Caco-2 (cell line): ENCODE measurements at regions not wholly inside any gene's neighbourhood (a gene's known extent, or its start where the extent isn't known, plus 50 kb on each side); places are given as distances from the start of the nearest gene placed in this dataset.

Source experiments
- BruUV-seq: library from RNA; stranded (reverse); fragments of 400-500 nt; replicated peaks from 2 replicates; lab custom pipeline; 2021; lab: Mats Ljungman, UMichigan
- CTCF ChIA-PET: fragments of 300-600 bp; sonication (Branson Sonifier 250); formaldehyde crosslinking; loops from one replicate; lab custom pipeline; 2022; ENCODE audit warnings: antibody characterized with exemption; lab: Charles Lee
- POLR2A ChIA-PET: fragments of 300-600 bp; sonication (Branson Sonifier 250); formaldehyde crosslinking; loops from one replicate; lab custom pipeline; 2022; ENCODE audit warnings: antibody characterized with exemption; lab: Charles Lee
- DNase-seq, 2 experiments: peaks; one replicate each; pipeline versions ENCODE4 v3.0.0 to v3.0.0-alpha.2; 2020 to 2022
- H3K27me3 ChIP-seq: replicated peaks from 2 replicates; pipeline ENCODE4 v1.6.0; 2011; ENCODE audit warnings: low read length; ENCODE audit not compliant: control insufficient read depth, insufficient read depth
- H3K36me3 ChIP-seq: 2 replicates; pipeline ENCODE4 v1.5.1; 2011; ENCODE audit warnings: low read length; ENCODE audit not compliant: control insufficient read depth, insufficient read depth
- H3K4me1 ChIP-seq: fragments of 250-450 bp; sonication (Bioruptor Pico); 2 replicates; pipeline ENCODE4 v1.5.1; 2020; ENCODE audit warnings: mild to moderate bottlenecking
- H3K4me3 ChIP-seq: 2 replicates; pipeline ENCODE4 v1.5.1; 2011; ENCODE audit warnings: low read depth, mild to moderate bottlenecking, control low read depth, low read length
- H3K9me3 ChIP-seq: fragments of 250-450 bp; sonication (Bioruptor Pico); 2 replicates; pipeline ENCODE4 v1.5.1; 2020; ENCODE audit warnings: mild to moderate bottlenecking, moderate library complexity
- H3K27ac Mint-ChIP-seq: one replicate; pipeline ENCODE4 v1.8.0; 2022; ENCODE audit warnings: mixed read lengths; ENCODE audit not compliant: unreplicated experiment
- H3K27me3 Mint-ChIP-seq: one replicate; pipeline ENCODE4 v1.8.0; 2022; ENCODE audit warnings: mixed read lengths; ENCODE audit not compliant: insufficient read depth, unreplicated experiment
- H3K36me3 Mint-ChIP-seq: one replicate; pipeline ENCODE4 v1.8.0; 2022; ENCODE audit warnings: mild to moderate bottlenecking, mixed read lengths; ENCODE audit not compliant: insufficient read depth, unreplicated experiment
- H3K4me1 Mint-ChIP-seq: one replicate; pipeline ENCODE4 v1.8.0; 2022; ENCODE audit warnings: low read depth, mixed read lengths; ENCODE audit not compliant: unreplicated experiment
- H3K4me3 Mint-ChIP-seq: one replicate; pipeline ENCODE4 v1.8.0; 2022; ENCODE audit warnings: mild to moderate bottlenecking, moderate library complexity, mixed read lengths; ENCODE audit not compliant: unreplicated experiment
- H3K9me3 Mint-ChIP-seq: one replicate; pipeline ENCODE4 v1.8.0; 2022; ENCODE audit warnings: mixed read lengths; ENCODE audit not compliant: unreplicated experiment
- intact Hi-C: fragments of 100-400 bp; cut with micrococcal nuclease; formaldehyde crosslinking; loops from one replicate; pipeline ENCODE4 v1.10.0; 2022; ENCODE audit not compliant: unreplicated experiment
- TF ChIP-seq, protein P1 (sequence below), 2 experiments: fragments of 200-600 bp in 1 of 2; IDR thresholded peaks; 1 replicate in 1 of 2; 2 replicates in 1 of 2; pipeline versions ENCODE4 v1.5.1 to v1.8.0; 2011 to 2022; ENCODE audit warnings: antibody characterized with exemption in 1 of 2, control low read depth in 1 of 2, inconsistent platforms in 1 of 2, low read depth in 1 of 2, low read length in 1 of 2, mild to moderate bottlenecking in 1 of 2, moderate library complexity in 1 of 2; ENCODE audit not compliant: insufficient read depth in 1 of 2, severe bottlenecking in 1 of 2, unreplicated experiment in 1 of 2

DNA sequence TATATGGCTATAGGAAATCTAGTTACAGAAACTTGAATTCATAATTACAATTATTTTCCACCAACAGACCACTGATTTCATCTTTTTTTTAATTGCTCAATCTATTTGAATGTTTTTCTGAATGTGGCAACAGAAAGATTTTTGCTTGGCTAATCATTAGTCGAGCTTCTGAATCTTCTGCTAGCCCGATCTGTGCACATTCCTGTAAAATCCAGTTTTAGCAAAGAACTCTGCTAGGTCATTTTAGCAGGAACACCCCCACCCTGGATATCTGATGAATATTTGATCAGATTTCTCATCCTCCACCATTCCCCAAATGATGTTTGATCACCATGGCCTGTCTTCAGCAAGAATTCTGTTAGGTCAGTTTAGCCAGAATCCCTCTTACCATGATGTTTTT is 176.3 kb downstream of the LEPR start:
- intact Hi-C loops = no loop called here
- Mint-ChIP-seq H3K27me3 (peaks cover 2% of the 10 kb centered on the region), H3K4me3 (no peak overlapping the region), H3K36me3 (no peaks in the 10 kb centered on the region), H3K9me3 (no peaks in the 10 kb centered on the region), H3K4me1 (peaks cover 6% of the 10 kb centered on the region), H3K27ac (no peak overlapping the region)
- no peaks in the 10 kb centered on the region for H3K9me3 ChIP-seq
- TF ChIP-seq, protein P1, sequence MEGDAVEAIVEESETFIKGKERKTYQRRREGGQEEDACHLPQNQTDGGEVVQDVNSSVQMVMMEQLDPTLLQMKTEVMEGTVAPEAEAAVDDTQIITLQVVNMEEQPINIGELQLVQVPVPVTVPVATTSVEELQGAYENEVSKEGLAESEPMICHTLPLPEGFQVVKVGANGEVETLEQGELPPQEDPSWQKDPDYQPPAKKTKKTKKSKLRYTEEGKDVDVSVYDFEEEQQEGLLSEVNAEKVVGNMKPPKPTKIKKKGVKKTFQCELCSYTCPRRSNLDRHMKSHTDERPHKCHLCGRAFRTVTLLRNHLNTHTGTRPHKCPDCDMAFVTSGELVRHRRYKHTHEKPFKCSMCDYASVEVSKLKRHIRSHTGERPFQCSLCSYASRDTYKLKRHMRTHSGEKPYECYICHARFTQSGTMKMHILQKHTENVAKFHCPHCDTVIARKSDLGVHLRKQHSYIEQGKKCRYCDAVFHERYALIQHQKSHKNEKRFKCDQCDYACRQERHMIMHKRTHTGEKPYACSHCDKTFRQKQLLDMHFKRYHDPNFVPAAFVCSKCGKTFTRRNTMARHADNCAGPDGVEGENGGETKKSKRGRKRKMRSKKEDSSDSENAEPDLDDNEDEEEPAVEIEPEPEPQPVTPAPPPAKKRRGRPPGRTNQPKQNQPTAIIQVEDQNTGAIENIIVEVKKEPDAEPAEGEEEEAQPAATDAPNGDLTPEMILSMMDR (IDR thresholded peaks at IDR 0.05; ENCODE audit: insufficient read depth in 1 of 2, low read depth in 1 of 2, low read length in 1 of 2, severe bottlenecking in 1 of 2, unreplicated experiment in 1 of 2) = no peak
- H3K4me3 ChIP-seq = no peak overlapping the region
- no peaks in the 10 kb centered on the region for H3K27me3 ChIP-seq
- POLR2A ChIA-PET = no interaction called here
- H3K4me1 ChIP-seq = no peaks in the 10 kb centered on the region
- CTCF ChIA-PET = no interaction called here
- no peaks in the 10 kb centered on the region for H3K36me3 ChIP-seq
- no TSS peak for BruUV-seq
- no peak for DNase-seq

DNA sequence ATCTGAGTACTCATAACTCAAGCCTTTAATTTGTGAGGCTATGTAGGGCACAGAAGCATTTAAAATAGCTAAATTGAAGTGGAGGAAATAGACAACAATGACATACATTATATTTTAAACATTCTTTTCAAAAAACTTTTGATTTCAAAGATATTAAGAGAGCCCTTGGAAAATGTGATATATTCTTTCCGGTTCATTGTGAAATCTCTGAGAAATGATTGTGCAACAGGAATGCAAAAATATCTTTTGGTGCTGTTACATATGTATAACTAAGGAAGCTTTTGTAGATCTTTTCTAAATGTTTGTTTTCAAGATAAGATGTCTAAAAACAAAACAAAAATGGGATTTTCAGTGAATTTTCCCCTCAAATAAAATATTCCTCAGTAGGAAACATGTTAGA is 185.2 kb downstream of the LEPR start:
- Mint-ChIP-seq H3K4me3 (no peak overlapping the region), H3K27ac (no peak overlapping the region), H3K9me3 (no peaks in the 10 kb centered on the region), H3K36me3 (no peaks in the 10 kb centered on the region), H3K4me1 (no peaks in the 10 kb centered on the region), H3K27me3 (no peaks in the 10 kb centered on the region)
- no peaks in the 10 kb centered on the region for H3K27me3 ChIP-seq
- ChIA-PET CTCF (interaction anchor here (0.5 kb wide), 1 partner anchor 202 kb away, joined by 3 read pairs; no protein-coding TSS in a partner anchor), POLR2A (no interaction called here)
- H3K9me3 ChIP-seq = no peaks in the 10 kb centered on the region
- H3K4me3 ChIP-seq = no peak overlapping the region
- TF ChIP-seq, protein P1 (IDR thresholded peaks at IDR 0.05; ENCODE audit: insufficient read depth in 1 of 2, low read depth in 1 of 2, low read length in 1 of 2, severe bottlenecking in 1 of 2, unreplicated experiment in 1 of 2) = no peak
- no peaks in the 10 kb centered on the region for H3K36me3 ChIP-seq
- no TSS peak for BruUV-seq
- intact Hi-C loops = no loop called here
- DNase-seq = no peak
- no peaks in the 10 kb centered on the region for H3K4me1 ChIP-seq

DNA sequence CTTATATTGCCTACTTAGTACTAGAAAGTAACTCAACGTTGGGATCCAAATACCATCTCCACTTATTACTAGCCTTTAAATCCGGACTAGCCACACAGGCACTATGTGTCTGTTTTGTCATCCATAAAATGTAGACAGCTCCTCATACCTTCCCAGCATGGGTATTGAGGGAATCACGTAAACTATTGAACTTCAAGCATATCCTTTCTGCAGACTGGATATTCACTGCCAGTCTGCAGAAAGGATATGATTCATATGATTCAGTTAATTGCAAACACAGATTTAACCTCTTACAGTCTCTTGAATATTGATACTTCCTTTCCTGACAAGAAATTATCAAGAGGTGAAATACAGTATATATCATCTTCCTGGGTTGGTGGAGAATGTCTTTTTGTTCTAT is 186.0 kb downstream of the LEPR start:
- no peaks in the 10 kb centered on the region for H3K9me3 ChIP-seq
- ChIA-PET POLR2A (no interaction called here), CTCF (no interaction called here)
- no peak overlapping the region for H3K4me3 ChIP-seq
- no peaks in the 10 kb centered on the region for H3K4me1 ChIP-seq
- H3K4me1 Mint-ChIP-seq = no peaks in the 10 kb centered on the region
- DNase-seq = no peak
- no peaks in the 10 kb centered on the region for H3K36me3 ChIP-seq
- no peaks in the 10 kb centered on the region for H3K27me3 ChIP-seq
- intact Hi-C loops = no loop called here
- no peaks in the 10 kb centered on the region for H3K9me3 Mint-ChIP-seq
- no peaks in the 10 kb centered on the region for H3K36me3 Mint-ChIP-seq
- H3K27me3 Mint-ChIP-seq = no peaks in the 10 kb centered on the region
- no peak overlapping the region for H3K4me3 Mint-ChIP-seq
- BruUV-seq = no TSS peak
- TF ChIP-seq, protein P1 (IDR thresholded peaks at IDR 0.05; ENCODE audit: insufficient read depth in 1 of 2, low read depth in 1 of 2, low read length in 1 of 2, severe bottlenecking in 1 of 2, unreplicated experiment in 1 of 2) = no peak
- no peak overlapping the region for H3K27ac Mint-ChIP-seq
